ENCODE measurements at regions not wholly inside any gene's neighbourhood (a gene's known extent, or its start where the extent isn't known, plus 50 kb on each side); places are given as distances from the start of the nearest gene placed in this dataset.
"Not testable (repeated sequence)": the region's sequence is repeated elsewhere in the genome, so short reads cannot be mapped to it uniquely, and the experiment has no call there.

DNA sequence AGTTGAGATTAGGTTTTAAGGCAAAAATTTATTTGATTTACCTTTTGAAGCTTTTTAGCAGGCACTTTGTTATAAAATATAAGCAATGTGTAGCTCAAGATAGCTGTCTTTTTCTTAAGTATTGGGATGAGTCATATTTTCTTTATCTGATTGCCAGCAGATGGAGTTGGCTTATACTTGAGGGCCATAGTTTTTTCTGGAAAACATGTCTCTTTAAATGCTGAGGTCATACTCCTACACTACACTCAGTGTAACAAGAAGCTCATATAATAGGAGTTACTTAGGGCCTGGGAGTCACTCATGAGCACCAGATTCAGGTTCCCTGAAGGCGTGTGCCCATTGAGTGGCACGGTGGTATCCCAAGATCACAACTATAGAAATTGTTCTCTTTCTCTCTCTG lies 579.8 kb downstream of the EDEM1 start:
- DNase-seq = no peak

DNA sequence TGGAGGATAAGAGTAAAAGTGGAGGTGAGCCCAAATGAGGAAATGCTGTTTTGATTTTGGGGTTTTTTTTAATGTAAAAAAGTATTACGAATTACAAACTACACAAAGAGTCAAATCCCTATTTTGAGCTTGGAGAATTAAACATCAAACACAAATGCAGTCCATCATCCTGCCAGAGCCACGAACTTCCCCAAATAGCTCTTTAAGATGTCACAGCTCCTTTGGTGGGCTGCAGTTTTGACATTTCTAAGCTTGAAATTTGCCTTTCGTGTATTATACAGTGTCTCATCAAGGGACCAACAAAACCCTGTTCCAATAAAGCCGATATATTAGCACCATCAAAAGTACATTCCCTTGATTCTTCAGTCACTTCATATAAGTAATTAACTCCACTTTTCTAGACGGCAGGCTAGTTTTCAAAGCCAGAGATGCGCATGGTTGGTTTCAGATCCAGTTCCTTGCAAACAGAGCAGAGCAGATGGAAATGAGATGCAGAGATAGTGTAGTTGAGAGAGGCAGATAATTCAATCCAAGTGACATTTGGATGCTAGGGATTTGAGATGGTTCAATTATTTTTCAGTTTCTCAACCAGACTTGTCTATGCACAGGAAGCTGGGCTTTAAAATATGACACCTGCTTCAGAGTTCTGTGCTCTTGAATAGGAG lies 580.9 kb downstream of the EDEM1 start:
- DNase-seq = no peak

DNA sequence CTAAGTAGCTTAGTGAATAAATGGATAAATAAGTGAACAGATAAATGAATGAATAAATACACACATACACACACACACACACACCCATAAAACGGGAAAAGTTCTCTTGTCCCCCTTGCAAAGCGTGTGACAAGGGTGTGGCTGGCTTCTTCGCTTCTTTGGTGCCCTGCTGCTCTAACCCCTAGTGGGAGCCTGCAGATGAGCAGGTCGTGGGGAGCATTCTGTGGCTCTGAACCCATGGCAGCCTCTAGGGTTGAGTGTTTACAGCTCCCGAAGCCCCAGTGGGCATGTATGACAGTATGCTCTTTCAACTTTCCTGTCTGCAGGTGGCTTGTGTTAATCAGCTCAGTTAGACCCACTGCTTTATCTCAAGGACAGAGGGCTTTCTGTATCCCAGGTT lies 582.3 kb downstream of the EDEM1 start:
- no peak for DNase-seq

DNA sequence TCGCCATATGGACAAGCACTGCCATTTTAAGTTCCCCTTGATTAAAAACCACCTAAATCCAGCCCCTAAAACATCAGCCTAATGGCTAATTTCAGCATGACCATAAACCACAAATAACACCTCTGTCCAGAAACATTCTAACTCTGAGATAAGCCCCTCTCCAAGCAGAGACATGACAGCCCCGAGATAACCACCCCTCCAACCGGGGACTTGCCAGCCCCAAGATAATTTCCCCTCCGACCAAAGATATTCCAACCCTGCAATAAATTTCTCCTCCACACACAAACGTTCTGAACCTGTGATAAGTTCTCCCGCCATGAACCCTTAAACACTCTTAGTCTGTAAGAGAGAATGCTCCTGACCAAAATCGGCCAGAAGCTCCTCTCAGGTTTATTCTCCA lies 586.8 kb downstream of the EDEM1 start:
- DNase-seq = no peak

DNA sequence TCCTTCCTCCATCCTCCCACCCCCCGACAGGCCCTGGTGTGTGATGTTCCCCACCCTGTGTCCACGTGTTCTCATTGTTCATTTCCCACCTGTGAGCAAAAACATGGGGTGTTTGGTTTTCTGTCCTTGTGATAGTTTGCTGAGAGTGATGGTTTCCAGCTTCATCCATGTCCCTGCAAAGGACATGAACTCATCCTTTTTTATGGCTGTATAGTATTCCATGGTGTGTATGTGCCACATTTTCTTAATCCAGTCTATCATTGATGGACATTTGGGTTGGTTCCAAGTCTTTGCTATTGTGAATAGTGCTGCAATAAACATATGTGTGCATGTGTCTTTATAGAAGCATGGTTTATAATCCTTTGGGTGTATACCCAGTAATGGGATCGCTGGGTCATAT lies 587.6 kb downstream of the EDEM1 start:
- not testable (repeated sequence) for DNase-seq

DNA sequence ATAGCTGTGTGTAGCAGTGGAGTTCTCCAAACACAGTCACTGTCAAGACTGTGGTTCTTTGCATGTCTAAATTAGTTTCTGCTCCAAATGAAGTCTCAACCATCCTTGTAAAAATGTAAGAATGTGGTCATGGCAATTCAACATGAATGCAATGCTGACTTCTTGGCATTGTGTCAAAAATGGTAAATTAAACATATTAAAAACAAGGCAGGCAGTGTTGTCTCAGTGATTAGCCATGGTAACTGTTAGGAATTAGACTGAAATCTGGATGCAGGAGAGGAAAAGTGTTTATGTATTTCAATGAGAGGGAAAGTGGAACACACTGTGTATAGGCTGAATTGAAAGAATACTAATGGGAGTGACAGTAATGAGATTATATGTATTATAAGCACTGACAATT lies 597.2 kb downstream of the EDEM1 start:
- no peak for DNase-seq

DNA sequence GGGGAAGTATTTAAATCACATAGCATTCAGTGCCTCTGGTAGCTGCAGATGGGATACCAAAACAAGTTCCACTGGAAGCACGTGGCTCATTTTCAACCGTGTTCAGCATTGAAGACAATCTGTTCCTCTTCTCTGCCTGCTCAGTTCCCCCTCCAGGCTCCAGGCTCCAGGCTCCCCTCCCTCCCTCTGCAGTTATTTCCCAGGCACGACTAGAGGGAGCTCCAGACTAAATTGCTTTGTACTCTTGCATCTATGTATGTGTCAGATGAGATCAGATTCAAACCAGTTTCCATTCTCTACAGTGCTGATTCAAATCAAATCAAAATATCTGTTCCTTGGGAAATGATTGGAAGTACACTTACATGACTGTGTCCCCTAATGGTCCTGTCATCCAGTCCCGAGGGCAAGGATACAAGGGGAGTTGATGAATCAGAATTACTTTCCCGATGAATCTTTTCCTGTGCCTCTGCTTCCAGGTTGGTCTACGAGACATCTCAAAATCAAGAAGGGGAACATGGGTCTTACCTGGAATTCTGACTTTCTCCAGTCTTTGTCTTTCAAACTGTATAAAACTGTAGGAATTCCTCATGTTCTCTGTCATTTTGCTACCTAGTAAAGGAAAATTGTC lies 600.5 kb downstream of the EDEM1 start:
- no peak for DNase-seq

DNA sequence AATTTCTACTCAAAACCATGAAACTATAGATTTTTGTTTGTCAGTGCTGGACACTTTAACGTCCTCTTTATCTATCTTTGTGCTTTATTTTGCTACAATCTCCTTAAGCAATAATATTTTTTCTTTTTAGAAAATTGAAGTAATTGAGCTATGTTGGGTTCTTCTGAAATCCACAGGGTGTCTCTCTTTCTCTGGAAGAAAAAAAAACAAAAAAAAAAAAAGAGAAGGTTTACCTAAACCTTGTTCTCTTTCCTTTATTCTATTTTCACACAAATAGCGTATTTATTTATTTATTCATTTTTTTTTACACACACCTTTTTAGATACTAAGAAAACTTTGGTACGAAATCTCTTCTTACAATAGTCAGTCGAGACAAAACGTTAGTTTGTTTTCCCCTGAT lies 601.0 kb downstream of the EDEM1 start:
- no peak for DNase-seq

DNA sequence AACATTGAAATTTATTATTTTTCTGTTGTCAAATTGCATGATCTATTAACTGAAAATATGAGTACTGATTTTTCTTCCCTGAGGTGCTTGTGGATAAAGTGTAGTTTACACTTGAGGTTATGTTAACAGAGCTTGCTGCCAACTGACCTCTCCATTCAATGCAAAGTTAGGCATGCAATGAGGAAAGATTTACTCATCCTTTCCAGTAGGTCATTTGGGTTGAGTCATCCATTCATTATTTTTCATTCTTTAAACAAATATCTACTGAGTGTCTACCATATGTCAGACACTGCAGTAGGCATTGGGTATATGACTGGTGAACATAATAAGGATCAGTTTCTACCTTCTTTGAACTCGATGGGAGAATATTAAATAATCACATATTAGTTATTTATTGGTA lies 604.1 kb downstream of the EDEM1 start:
- no peak for DNase-seq

DNA sequence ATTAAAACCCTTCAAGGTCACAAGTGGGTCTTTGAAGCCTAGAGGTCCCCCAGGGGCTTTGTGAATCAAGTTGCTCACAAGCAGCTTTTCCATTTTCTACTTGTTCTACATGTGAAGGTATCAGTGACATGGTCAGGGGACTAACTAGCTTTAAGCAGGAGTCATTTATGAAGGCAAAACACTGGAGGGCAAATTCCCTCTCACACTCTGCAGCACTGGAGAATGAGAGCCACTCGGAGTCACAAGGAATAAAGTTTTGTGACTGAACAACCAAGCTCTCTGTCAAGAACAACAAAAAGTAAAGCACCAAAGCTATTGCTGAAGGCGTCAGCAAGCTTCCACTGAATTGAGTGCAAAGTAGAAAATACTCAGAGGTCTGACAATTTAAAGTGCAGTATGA lies 609.0 kb downstream of the EDEM1 start:
- DNase-seq = no peak

DNA sequence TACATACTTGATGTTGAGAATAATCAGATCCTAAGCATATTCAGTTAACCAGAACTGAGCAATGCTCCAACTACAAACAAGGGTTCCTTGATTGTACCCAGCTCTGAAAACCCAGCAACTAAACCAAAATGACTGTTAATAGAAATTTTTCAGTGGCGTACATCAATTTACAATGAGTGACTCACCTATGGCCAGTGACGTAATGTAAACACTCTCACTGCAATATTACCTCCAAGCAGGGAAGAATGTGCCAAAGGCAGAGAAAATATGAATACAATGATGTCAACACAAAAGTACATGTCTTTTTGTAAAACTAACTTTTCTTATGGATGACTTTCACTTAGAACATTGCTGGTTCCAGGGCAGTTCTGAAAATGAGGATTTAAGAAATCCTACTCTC lies 611.3 kb downstream of the EDEM1 start:
- DNase-seq = no peak

DNA sequence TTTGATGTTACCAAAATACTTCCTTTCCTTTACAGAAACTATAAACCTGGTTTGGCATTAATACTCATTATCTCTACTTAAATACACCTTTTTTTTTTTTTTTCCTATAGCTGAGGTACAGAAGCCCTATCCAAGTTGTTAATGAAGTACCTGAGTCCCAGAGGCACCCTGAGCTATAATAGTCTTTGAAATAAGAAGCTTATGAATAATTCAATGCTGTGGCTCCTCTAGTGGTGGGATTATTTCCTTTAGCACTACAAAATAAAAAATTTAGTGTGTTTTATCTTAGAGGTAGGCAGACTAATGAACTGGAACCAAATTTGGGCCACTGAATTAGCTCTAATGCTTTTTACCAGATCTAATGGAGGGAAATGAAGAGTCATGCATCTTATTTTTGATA lies 611.9 kb downstream of the EDEM1 start:
- DNase-seq = no peak

DNA sequence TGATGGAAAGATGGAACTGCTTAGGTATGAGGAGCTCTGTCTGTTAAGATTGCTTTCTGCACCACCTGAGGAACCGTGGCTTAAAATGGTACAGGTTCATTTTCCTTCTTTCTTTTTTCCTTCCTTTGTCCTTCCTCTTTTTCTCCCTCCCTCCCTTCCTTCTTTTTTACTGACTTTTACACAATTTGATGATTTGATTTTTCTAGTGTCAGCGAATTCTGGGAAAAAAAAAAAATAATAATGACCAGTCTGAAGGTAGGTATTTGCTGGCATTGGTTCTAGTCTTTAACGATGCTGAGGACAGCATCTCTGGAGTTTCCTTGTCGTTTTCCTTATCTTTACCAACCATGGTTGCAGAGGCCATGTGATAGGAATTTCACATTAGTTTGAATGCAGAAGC lies 613.5 kb downstream of the EDEM1 start:
- no peak for DNase-seq

DNA sequence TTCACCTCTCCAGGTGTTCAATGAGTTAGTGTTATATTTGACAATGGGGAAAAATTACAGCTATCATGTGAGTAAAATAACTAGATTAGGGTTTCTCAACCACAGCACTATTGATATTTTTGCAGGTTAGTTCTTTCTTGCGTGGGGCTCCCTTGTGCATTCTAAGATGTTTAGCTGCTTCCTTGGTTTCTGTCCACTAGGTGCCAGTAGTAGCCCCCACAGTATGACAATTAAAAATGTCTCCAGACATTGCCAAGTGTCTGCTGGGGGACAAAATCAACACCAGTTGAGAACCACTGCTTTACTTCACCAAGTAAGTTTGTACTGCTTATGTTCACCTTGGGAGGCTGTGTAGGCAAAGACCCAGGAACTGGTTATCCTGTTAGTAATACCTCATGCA lies 618.7 kb downstream of the EDEM1 start:
- DNase-seq = no peak

DNA sequence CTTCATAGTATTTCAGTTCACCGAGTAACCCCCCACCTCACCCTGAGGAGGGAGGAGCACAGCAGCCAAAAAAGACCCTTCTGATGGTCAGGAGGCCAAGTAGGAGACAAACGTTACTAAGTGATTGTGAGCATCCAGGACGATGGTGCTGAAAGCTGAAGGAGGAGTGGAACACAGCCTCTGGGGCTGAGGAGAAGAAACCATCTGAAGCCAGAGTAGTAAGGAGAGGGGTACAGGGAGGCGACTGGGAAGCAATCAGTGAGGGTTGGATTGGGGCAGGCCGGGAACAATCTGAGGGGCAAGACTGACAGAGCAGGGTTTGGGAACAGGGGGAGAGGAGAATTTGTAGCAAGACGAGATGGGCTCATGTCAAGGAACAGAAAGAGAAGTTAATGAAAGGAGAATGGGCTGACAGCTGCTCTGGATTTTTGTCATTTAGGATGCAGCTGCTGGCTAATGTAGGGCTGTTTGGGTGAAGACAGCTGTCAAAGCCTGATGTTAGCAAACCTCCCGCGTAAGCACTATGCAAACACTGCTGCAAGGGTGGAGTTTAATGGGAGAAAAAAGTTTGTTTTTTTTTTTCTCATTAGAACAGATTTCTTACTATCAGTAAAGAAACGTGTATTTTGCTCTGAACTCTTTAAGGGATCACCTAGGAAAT lies 622.2 kb downstream of the EDEM1 start:
- no peak for DNase-seq

DNA sequence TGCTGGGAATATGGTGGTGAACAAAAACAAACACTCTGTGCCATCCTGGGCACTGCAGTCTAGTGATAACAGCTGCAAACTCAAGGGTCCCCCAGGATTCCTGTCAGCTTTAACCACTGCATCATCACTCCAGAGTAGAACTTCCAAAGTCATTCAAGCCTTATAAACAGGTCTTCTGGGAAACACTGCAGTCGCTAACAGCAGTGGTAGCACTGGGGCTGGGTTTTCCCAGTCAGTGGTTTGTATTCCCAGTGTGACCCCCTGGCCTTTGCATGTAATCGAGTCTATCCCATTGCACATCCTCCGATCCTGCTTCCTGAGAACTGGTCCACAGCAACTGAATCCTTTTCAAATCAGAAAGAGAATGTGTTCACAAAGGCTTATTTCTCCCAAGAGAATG lies 623.5 kb downstream of the EDEM1 start:
- DNase-seq = no peak

DNA sequence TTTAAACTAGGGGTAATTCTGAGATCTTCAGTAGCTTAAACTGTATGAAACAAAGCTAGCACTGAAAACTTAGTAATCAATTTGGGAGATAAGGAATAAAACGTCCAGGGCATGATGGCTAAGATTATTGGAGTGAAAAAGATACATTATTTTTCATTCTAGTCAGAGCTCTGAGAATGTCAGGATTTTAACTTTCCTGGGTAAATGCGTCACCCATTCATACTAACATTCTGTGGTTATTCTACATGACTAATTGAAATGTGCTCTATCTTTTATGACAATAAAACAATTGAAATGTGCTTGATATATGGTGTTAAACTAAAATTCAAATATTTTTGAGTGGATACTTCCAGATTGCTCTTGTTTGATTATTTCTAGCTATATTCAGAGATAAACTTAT lies 626.0 kb downstream of the EDEM1 start:
- no peak for DNase-seq

DNA sequence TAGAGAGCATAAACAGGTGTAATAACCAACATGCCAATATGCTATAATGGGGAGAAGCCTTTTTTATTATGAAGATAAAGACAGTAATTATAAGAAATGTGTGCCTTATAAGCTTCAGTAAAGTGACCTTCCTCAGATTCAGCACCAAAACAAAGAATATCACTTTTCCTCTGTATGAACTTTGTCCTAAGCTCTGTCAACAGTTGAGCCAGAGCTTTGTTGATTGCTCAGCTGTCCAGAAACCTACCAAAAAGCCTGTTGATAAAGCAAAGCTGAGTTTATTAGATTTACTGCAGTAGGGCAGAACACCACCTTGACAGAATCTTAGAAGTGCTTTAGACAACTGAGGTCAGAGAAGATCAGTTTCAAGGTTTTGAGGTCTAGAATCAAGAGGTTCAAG lies 635.3 kb downstream of the EDEM1 start:
- no peak for DNase-seq

DNA sequence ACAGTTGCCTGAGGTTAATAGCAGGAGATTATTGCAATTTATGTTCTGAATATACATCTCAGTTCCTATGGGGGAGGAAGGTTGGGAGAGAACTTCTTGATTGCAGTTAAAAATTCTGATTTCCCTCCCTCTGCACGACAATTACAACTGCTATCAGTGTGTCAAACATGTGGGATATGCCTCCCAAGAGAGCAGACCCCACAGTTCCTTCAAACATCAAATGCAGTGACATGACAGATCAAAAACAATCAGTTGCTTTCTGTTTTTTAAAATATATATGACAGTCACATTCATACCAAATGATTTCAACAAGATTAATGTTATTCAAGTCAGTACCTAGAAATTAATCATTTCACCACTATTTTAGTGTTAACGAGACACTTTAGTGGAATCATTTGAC lies 639.0 kb downstream of the EDEM1 start:
- DNase-seq = no peak

DNA sequence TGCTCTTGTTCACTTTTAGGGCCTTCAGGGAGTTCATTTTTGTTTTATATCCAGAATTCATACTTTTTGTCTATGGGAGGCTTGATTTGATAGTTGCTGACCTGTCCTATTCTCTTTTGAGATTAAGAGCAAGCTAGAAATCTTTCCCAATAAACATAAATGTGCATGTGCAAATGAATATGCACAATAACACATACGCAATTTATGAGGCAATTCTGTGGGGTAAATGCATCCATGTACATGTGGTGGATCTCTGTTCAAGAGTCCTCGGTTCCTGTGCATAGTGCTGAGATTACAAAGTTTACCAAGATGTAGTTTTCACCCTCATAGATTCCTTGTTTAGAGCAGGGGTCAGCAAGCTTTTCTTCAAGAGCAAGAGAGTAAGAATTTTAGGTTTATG lies 640.7 kb downstream of the EDEM1 start:
- no peak for DNase-seq

DNA sequence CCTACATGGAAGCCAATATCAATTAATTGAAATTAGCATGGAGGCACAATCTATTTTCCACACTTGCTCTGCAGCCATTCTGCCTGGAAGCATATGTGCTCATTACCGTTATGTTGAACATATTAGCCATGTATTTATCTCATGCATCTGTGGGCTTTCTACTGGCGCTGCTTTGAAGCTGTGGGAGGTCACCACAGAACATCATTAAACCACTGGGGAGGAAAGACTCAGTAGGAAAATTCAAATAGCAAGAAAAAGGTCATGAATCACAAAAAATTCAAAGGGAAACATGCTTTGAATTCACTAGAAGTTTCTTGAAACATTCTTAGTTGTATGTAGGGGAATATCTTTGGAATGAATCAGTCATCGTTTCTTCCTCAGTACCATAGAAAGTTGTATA lies 652.5 kb downstream of the EDEM1 start:
- DNase-seq = no peak

DNA sequence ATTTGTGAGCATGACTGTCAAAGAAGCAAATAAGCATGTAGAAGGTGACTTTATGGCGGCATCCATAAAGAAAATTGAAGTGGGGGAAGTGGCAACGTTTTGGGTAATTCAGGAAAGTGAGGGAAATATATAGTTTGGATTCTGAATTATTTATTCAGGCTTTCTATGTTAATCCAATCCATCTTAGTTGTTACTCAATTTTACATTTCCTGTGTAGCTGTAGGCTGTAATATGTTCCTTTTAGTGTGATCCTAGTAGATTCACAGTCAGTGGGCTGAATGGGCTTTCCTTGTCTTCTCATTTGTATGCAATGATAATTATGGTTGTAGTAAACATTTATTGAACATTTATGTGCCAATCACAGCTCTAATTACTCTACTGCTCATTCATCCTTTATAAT lies 654.1 kb downstream of the EDEM1 start:
- DNase-seq = no peak

DNA sequence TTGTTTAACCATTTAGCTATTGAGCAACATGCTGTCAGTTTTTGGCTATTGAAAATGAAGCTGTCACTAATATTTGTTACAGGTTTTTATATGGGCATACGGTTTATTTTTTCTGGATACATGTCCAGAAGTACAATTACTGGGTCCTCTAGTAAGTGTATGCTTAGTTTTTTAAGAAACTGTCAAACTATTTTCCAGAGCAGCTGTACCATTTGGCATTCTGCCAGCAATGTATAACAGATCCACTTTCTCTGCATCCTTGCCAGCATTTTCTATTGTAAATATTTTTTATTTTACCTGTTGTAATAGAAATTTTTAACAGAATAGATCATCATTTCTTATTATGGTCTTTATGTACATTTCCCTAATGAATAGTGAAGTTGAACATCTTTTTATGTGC lies 658.8 kb downstream of the EDEM1 start:
- no peak for DNase-seq

DNA sequence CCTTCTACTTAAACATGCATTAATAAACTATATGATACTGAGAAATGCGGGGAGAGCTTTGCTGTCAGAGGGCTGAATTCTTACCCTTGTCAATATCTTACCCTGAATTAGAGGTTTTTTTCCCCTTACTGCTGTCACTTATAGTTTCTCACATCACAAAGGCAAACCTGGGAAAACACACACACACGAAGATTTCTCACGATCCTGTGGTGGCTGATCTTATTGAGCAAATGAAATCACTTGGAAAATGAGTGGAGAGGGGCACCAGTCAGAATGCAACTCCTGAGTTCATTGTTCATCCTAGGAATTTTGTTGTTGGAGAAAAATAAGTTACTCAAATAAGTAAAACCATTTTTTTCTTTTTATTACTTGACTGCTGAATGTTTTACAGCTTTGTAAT lies 673.6 kb downstream of the EDEM1 start:
- DNase-seq = no peak

DNA sequence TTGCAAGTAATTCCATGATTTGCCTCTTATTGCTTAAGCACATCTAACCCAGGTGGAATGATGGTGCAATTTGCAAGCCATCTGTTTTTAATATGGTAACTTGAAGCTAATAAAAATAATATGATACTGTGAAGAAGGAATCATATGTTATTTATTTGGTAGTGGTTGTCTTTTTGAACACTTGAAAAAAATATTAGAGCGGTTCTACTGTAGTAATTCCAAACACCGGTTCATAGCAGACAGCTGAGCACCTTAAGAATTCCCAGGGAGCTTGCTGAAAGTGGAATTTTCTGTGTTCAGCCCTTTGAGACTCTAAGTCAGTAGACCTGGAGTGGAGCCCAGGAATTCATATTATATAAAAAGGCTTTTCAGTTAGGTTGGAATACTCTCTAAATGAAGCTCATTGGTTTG lies 687.4 kb downstream of the EDEM1 start:
- no peak for DNase-seq

Measured in activated CD4-positive, alpha-beta T cell treated with anti-CD3 and anti-CD28 coated beads, Interleukin-2, amount 50 U/mL, for 1 hour (primary cell).